Colonic mucosa (tissue), 4 donors: ENCODE measurements at regions not wholly inside any gene's neighbourhood (a gene's known extent, or its start where the extent isn't known, plus 50 kb on each side); places are given as distances from the start of the nearest gene placed in this dataset.

ENCODE experiments used
- DNase-seq: peaks from one replicate; pipeline ENCODE4 v3.0.0-alpha.2; 2020
- H3K27ac ChIP-seq: fragments of 200-600 bp; one replicate; pipeline ENCODE4 v1.8.0; 2021
- H3K27me3 ChIP-seq: fragments of 200-600 bp; one replicate; pipeline ENCODE4 v1.8.0; 2021
- H3K36me3 ChIP-seq: fragments of 200-600 bp; one replicate; pipeline ENCODE4 v1.8.0; 2021
- H3K4me1 ChIP-seq: fragments of 200-600 bp; one replicate; pipeline ENCODE4 v1.8.0; 2021; ENCODE audit warnings: mild to moderate bottlenecking
- H3K4me3 ChIP-seq: fragments of 200-600 bp; one replicate; pipeline ENCODE4 v1.8.0; 2021
- H3K9ac ChIP-seq, 2 donors: one replicate each; pipeline ENCODE4 v1.7.0; 2013; ENCODE audit warnings: control low read depth in 2 of 2, low read depth in 2 of 2, low read length in 2 of 2
- H3K9me3 ChIP-seq: fragments of 200-600 bp; one replicate; pipeline ENCODE4 v1.8.0; 2021
- intact Hi-C: fragments of 100-400 bp; cut with DNase I; formaldehyde crosslinking; loops from one replicate; pipeline ENCODE4 v1.14.1; 2022
- TF ChIP-seq, protein P1 (sequence below): fragments of 200-600 bp; IDR thresholded peaks from one replicate; pipeline ENCODE4 v1.8.0; 2022; ENCODE audit warnings: antibody characterized with exemption, mild to moderate bottlenecking
- donor health status: healthy.
- donor health status: DM: no; HTN: no; CAD: no.
- donor health status: DM: no; HTN: no; CAD: no.

GRCh38 chr12:108043750-108044533, 85.1 kb upstream of the WSCD2 start:
- Histone ChIP-seq H3K4me3 (no peak overlapping the region), H3K9ac (no peak overlapping the region), H3K36me3 (no peaks in the 10 kb centered on the region), H3K27me3 (no peaks in the 10 kb centered on the region), H3K4me1 (no peaks in the 10 kb centered on the region), H3K9me3 (no peaks in the 10 kb centered on the region), H3K27ac (no peak overlapping the region)
- intact Hi-C loops: no loop called here
- TF ChIP-seq, protein P1, sequence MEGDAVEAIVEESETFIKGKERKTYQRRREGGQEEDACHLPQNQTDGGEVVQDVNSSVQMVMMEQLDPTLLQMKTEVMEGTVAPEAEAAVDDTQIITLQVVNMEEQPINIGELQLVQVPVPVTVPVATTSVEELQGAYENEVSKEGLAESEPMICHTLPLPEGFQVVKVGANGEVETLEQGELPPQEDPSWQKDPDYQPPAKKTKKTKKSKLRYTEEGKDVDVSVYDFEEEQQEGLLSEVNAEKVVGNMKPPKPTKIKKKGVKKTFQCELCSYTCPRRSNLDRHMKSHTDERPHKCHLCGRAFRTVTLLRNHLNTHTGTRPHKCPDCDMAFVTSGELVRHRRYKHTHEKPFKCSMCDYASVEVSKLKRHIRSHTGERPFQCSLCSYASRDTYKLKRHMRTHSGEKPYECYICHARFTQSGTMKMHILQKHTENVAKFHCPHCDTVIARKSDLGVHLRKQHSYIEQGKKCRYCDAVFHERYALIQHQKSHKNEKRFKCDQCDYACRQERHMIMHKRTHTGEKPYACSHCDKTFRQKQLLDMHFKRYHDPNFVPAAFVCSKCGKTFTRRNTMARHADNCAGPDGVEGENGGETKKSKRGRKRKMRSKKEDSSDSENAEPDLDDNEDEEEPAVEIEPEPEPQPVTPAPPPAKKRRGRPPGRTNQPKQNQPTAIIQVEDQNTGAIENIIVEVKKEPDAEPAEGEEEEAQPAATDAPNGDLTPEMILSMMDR: no peak
- no peak for DNase-seq

DNA sequence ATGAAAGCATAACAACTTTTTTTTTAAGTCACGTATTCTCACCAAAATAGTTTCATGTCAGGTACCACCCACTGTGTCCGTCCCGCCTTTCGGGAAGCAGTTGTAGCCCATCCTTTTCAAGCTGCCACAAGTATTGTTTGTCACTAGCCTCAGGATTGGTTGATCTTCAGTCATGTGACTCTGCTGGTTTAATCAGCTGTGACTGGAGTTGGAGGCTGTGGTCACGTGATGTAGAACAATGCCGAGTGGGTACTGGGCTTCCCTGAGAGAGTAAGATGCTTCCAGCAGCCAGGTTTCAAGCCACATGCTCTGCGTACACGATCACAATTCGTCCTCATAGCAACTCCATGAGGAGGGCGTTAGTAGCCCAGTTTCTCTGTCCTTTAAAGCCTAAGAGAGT, 83.0 kb upstream of the WSCD2 start:
- H3K27me3 ChIP-seq: no peaks in the 10 kb centered on the region
- intact Hi-C loops: no loop called here
- H3K4me1 ChIP-seq: no peaks in the 10 kb centered on the region
- no peaks in the 10 kb centered on the region for H3K36me3 ChIP-seq
- H3K9ac ChIP-seq: no peak overlapping the region
- DNase-seq: no peak
- no peak overlapping the region for H3K4me3 ChIP-seq
- H3K9me3 ChIP-seq: no peaks in the 10 kb centered on the region
- TF ChIP-seq, protein P1: no peak
- no peak overlapping the region for H3K27ac ChIP-seq

- H3K4me3 ChIP-seq: no peak overlapping the region
- TF ChIP-seq, protein P1: no peak
These were observed 82.4 kb upstream of the WSCD2 start for GRCh38 chr12:108046650-108047049.

GRCh38 chr12:108047071-108047550, 82.0 kb upstream of the WSCD2 start:
- intact Hi-C loops: no loop called here
- Histone ChIP-seq H3K9me3 (no peaks in the 10 kb centered on the region), H3K36me3 (no peaks in the 10 kb centered on the region), H3K27me3 (no peaks in the 10 kb centered on the region), H3K4me3 (no peak overlapping the region), H3K9ac (no peak overlapping the region), H3K4me1 (no peaks in the 10 kb centered on the region), H3K27ac (no peak overlapping the region)
- TF ChIP-seq, protein P1: no peak
- no peak for DNase-seq

More at GRCh38 chr12:108046650-108047049, 82.4 kb upstream of the WSCD2 start:
- no peaks in the 10 kb centered on the region for H3K36me3 ChIP-seq
- H3K27ac ChIP-seq: no peak overlapping the region
- H3K9me3 ChIP-seq: no peaks in the 10 kb centered on the region
- H3K4me1 ChIP-seq: no peaks in the 10 kb centered on the region
- DNase-seq: no peak
- intact Hi-C loops: no loop called here
- H3K9ac ChIP-seq: no peak overlapping the region
- no peaks in the 10 kb centered on the region for H3K27me3 ChIP-seq

DNA sequence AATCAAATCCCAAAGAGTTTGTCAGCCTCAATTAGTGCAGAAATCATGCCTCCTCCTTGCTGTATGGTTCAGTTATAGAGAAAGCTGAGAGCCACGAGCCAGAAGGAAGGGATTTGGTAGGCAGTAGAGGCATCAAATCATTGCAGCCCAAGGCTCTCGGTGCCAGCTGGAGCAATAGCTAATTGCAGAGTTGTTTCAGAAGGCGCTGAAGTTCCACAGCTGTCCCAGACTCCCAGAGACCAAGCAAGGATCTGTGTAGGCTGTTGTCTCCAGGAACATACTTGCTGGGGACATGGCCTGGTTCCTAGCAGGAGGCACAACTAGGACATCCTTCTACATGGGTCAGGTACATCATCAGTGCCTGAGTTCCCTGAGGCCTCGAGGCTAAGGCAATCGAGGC, 80.4 kb upstream of the WSCD2 start:
- DNase-seq: no peak
- H3K9ac ChIP-seq: no peak overlapping the region
- TF ChIP-seq, protein P1: no peak
- intact Hi-C loops: no loop called here
- no peaks in the 10 kb centered on the region for H3K9me3 ChIP-seq
- no peaks in the 10 kb centered on the region for H3K4me1 ChIP-seq
- H3K4me3 ChIP-seq: no peak overlapping the region
- H3K36me3 ChIP-seq: no peaks in the 10 kb centered on the region
- no peak overlapping the region for H3K27ac ChIP-seq
- no peaks in the 10 kb centered on the region for H3K27me3 ChIP-seq
